GM21526 (cell line): ENCODE measurements at regions not wholly inside any gene's neighbourhood (a gene's known extent, or its start where the extent isn't known, plus 50 kb on each side); places are given as distances from the start of the nearest gene placed in this dataset.
"Not testable (repeated sequence)": the region's sequence is repeated elsewhere in the genome, so short reads cannot be mapped to it uniquely, and the experiment has no call there.

Source experiments
- ATAC-seq: cut with Tn5 transposase; IDR thresholded peaks from one replicate; pipeline ENCODE4 v1.9.1; 2021; ENCODE audit warnings: moderate library complexity; ENCODE audit not compliant: unreplicated experiment, low FRiP score

DNA sequence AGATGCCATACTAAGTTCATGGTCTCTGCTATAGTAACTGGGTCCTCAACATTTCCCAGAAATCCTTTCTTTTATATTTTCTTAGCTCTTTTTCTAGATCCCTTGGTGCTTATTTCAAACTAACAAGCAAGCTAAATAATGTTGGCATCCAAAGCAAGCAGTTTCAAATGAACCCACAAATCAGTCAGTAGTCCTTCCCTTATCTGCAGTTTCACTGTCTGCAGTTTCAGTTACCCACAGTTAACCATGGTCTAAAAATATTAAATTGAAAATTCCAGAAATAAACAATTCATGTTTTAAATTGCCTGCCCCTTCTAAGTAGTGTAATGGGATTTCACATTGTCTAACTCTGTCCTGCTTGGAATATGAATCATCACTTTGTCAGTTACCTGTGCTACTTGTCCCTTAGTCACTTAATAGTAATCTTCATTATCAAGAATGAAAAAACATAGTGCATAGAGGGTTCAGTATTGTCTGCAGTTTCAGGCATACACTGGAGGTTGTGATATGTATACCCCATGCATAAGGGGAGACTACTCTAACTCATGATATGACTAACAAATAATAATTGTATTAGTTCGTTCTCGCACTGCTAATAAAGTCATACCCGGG lies 633.7 kb downstream of the MECOM start:
- ATAC-seq = no peak

DNA sequence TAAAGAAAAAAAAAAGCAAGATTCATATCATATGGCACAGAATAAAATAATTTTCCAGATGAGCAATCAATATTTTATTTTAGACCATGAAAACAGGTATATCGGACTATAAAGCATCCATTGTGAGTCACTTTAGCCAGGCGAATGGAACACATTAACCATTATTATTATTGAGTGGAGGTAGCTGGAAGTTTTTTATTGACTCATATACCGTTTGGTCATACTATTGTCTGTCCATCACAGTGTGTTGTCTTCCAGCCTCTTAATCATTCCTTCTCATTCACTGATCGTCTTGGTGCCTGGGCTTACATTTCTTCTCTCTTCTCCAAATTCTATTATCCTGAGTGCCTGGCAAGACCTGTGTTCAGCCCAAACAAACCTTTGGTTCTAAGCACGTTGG lies 634.8 kb downstream of the MECOM start:
- ATAC-seq = no peak

DNA sequence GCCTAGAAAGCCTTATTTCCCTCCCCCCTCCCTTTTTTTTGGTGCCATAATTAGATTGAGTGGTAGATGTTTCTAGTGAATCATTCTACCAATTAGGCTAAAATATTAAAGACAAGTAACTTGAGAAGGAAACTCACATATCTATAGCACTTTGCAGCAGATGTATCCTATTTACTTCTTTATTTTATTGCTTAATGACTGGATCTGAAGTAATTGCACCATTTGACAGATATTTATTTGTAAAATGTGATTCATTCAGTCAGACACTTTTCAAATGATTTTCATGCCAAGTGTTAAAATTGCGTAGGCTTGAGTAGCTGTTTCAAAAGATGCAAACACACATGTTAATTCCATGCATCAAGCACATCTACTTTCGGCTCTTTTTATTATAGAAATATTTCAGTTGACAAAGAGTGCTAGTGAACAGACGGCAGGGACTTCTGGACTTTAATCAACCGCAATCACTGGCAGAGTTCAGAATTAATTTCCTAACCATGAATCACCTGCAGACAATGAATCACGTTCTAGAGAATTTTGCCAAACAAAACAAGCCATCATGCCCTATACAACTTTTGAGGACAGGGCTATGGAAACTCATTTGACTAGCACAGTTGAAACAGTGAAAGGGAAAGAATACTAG lies 636.8 kb downstream of the MECOM start:
- no peak for ATAC-seq

DNA sequence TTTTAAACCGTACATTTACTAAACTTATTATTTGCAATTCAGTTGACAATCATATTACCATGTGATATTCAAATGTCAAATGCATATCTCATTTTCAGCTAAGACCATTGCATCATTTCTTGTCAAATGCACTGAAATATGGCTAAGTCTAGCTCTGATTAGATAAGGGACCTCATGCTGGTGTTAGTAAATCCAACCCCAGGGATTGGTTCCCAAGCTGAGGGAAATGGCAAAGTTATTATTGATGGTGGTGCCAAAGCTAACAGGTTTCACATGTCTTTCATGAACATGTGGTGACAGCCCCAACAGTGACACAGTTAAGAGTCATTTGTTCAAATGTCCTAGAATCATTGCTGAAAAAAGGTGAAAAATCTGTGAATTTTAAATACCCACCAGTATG lies 641.1 kb downstream of the MECOM start:
- ATAC-seq = no peak

DNA sequence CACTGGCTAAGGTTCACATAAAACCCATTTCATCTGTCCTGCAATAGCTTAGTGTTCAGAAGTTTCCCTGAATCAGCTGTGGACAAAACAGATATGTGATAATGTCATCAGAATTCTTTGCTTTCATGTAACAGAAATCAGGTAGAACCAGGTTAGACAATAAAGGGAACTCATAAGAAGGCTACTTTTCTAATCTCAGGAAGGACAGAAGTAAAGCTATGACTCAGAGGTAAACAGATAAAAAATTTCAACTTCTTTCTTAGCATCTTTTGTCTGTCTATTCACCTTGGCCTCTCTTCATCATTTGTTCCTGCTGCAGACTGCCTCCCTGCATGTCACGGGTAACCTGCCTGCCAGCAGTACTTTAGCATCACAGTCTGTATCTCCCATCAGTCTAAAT lies 643.1 kb downstream of the MECOM start:
- no peak for ATAC-seq

GRCh38 chr3:169009453-169009852 lies 654.1 kb downstream of the MECOM start:
- no peak for ATAC-seq

- no peak for ATAC-seq
These were observed 654.6 kb downstream of the MECOM start for GRCh38 chr3:169008776-169009358.

- ATAC-seq = no peak
These were observed 656.4 kb downstream of the MECOM start for GRCh38 chr3:169007145-169007544.

- ATAC-seq = not testable (repeated sequence)
These were observed 657.1 kb downstream of the MECOM start for GRCh38 chr3:169006398-169006797.

DNA sequence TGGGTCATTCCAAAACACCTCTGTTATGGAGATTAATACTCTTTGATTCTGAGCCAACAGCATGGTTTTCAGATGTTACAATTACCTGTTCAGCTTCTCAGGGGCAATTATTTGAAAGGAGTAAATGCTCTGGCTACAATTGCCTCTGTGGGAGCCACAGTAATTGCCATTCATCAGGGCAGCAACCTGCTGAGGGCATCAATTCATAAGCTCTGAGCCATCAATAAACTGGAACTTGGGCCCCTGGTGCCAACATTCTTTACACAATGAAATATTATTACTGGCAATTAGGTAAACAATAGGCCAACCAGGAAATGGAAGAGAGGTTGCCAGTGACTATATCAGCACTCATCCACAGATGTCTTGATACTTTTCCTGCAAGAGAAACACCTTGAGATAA lies 660.8 kb downstream of the MECOM start:
- ATAC-seq = no peak

DNA sequence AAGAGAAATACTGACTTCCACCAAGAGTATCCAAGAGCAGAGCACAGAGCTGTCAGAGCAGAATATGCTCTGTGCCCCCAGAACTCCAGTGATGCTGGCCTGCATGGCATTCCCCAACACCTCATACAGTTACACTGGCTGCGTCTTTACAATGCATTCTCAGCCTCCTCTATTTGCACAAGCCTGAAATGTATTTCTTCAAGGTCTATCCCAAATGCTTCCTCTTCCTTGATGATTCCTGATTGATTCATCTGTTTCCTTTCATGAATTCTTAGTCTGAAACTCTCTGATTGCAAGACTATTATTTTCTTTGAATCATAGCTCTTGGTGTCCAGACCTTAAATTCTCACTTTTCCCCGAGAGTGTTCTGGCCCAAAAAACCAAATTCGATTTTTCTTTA lies 664.7 kb downstream of the MECOM start:
- no peak for ATAC-seq

- ATAC-seq = no peak
These were observed 666.0 kb downstream of the MECOM start for GRCh38 chr3:168997488-168997887.

GRCh38 chr3:168996622-168997021 lies 666.9 kb downstream of the MECOM start:
- no peak for ATAC-seq

DNA sequence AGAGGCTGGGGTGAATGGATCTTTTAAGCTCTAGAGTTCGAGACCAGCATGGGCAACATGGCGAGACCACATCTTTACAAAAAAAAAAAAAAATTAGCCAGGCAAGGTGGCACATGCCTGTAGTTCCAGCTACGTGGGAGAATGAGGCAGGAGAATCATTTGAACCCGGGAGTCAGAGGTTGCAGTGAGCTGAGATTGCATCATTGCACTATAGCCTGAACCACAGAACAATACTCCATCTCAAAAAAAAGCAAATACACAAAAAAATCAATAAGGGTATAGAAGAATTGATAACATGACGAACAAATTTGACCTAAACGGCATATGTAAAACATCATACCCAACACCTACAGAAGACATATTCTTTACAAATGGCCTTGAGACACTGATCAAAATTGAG lies 668.4 kb downstream of the MECOM start:
- no peak for ATAC-seq

DNA sequence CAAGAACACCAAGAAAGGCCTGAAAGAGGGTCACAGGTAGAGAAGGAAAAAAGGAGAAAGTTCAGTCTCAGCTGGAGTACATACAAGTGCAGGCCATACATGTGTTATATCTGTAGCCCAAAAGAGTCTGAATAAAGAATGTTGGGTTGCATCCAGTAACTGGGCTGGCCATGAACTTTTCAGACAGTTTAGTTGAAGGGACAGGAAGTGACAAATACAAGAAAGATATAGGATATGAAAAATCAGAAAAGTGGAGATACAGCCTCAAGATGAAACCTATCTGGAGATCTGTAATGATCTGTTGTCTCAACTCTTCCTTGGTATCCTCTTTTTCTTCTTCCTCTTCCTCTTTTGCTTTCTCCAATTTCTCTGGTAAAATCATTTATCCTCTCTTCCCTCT lies 671.7 kb downstream of the MECOM start:
- ATAC-seq = no peak

GRCh38 chr3:168990621-168991020 lies 672.9 kb downstream of the MECOM start:
- ATAC-seq = no peak

GRCh38 chr3:168990134-168990533 lies 673.4 kb downstream of the MECOM start:
- no peak for ATAC-seq

- no peak for ATAC-seq
These were observed 674.1 kb downstream of the MECOM start for GRCh38 chr3:168989396-168989795.

DNA sequence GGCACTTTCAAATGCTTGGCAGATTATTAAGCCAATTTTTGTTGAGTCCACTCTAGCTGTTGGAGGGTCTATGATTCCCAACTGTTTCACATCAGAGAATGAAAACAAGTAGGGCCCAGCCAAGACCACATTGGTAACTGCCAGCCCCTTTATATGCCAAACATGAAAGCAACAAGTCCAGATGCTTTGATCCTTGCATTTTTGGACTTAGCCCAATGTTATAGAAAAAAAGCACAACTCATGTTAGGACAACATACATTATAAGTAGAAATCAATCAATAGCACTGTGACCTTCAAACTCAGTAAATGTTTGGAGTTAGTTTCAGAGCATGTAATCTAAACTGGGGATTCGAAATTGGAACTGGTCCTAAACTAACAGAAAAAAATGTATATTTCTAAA lies 674.7 kb downstream of the MECOM start:
- no peak for ATAC-seq

DNA sequence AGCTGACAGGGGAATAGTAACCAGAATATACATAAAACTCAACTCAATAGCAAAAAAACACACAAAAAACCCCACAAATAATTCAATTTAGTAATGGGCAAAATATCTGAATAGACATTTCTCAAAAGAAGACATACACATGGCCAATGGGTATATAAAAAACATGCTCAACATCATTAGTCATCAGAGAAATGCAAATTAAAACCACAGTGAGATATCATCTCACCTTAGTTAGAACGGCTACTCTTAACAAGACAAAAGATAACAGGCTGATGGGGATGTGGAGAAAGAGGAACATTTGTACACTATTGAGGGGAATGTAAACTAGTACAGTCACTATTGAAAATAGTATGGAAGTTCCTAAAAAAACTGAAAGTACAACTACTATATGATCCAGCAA lies 678.6 kb downstream of the MECOM start:
- ATAC-seq = no peak

DNA sequence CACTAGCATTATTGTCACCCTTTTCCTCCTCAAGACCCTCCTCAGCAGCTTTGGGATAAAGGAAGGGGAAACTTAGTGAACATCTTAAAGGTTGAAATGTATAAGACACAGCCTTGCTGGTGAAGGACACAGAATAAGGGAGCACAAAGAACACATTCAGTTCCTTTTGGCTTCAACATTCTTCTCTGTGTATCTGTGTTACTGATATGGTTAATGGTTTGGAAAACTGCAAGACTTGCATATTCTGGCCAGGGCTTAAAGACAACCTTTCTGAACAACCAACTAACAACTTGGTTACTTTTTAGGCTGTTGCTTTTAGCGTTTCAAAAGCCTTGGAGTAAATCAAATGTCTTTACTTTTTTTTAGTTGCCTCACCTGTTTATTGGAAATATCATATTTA lies 680.5 kb downstream of the MECOM start:
- ATAC-seq = no peak

GRCh38 chr3:168981396-168981795 lies 682.1 kb downstream of the MECOM start:
- ATAC-seq = no peak
